HL-60 (cell line): ENCODE measurements at regions not wholly inside any gene's neighbourhood (a gene's known extent, or its start where the extent isn't known, plus 50 kb on each side); places are given as distances from the start of the nearest gene placed in this dataset.

Experiments
- POLR2AphosphoS5 ChIP-seq: IDR thresholded peaks from 2 replicates; pipeline ENCODE4 v1.6.1; 2012; ENCODE audit warnings: low read depth
- TF ChIP-seq, protein P1 (sequence below): IDR thresholded peaks from one replicate; pipeline ENCODE4 v1.5.1; 2011; ENCODE audit warnings: low read length, control low read depth, inconsistent platforms; ENCODE audit not compliant: insufficient read depth
- TF ChIP-seq, protein P2 (sequence below): IDR thresholded peaks from 2 replicates; pipeline ENCODE4 v1.6.1; 2012; ENCODE audit warnings: low read depth; ENCODE audit not compliant: insufficient replicate concordance

DNA sequence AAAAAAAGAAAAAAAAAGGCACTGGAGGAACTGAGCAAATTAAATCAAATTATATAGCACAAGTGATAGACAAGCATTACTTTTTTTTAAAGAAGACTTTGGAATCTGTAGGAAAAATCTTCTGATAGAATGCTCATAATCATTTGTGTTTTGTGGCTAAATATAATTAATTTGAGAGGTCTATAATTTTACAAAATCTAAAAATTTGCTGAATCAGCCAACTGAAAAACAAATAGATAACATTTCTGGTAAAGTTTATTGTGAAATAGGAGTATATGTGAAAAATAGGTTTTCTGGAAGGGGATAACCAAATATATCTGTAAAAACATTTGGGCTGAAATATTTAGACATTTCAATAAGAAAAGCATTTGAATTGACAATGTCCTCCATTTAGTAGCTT lies 844.9 kb upstream of the COBL start:
- TF ChIP-seq, protein P1, sequence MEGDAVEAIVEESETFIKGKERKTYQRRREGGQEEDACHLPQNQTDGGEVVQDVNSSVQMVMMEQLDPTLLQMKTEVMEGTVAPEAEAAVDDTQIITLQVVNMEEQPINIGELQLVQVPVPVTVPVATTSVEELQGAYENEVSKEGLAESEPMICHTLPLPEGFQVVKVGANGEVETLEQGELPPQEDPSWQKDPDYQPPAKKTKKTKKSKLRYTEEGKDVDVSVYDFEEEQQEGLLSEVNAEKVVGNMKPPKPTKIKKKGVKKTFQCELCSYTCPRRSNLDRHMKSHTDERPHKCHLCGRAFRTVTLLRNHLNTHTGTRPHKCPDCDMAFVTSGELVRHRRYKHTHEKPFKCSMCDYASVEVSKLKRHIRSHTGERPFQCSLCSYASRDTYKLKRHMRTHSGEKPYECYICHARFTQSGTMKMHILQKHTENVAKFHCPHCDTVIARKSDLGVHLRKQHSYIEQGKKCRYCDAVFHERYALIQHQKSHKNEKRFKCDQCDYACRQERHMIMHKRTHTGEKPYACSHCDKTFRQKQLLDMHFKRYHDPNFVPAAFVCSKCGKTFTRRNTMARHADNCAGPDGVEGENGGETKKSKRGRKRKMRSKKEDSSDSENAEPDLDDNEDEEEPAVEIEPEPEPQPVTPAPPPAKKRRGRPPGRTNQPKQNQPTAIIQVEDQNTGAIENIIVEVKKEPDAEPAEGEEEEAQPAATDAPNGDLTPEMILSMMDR, result no peak
- no peak for TF ChIP-seq POLR2AphosphoS5
- TF ChIP-seq, protein P2, sequence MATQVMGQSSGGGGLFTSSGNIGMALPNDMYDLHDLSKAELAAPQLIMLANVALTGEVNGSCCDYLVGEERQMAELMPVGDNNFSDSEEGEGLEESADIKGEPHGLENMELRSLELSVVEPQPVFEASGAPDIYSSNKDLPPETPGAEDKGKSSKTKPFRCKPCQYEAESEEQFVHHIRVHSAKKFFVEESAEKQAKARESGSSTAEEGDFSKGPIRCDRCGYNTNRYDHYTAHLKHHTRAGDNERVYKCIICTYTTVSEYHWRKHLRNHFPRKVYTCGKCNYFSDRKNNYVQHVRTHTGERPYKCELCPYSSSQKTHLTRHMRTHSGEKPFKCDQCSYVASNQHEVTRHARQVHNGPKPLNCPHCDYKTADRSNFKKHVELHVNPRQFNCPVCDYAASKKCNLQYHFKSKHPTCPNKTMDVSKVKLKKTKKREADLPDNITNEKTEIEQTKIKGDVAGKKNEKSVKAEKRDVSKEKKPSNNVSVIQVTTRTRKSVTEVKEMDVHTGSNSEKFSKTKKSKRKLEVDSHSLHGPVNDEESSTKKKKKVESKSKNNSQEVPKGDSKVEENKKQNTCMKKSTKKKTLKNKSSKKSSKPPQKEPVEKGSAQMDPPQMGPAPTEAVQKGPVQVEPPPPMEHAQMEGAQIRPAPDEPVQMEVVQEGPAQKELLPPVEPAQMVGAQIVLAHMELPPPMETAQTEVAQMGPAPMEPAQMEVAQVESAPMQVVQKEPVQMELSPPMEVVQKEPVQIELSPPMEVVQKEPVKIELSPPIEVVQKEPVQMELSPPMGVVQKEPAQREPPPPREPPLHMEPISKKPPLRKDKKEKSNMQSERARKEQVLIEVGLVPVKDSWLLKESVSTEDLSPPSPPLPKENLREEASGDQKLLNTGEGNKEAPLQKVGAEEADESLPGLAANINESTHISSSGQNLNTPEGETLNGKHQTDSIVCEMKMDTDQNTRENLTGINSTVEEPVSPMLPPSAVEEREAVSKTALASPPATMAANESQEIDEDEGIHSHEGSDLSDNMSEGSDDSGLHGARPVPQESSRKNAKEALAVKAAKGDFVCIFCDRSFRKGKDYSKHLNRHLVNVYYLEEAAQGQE, result no peak
